Stimulated activated naive CD8-positive, alpha-beta T cell treated with anti-CD3 and anti-CD28 coated beads, Interleukin-15, amount 100 ng/mL, for 72 hours (primary cell): ENCODE measurements at regions not wholly inside any gene's neighbourhood (a gene's known extent, or its start where the extent isn't known, plus 50 kb on each side); places are given as distances from the start of the nearest gene placed in this dataset.

Experiments
- ATAC-seq: fragments of 150-1000 bp; cut with Tn5 transposase; 2 replicates; pipeline ENCODE4 v1.10.0; 2021; ENCODE audit warnings: mild to moderate bottlenecking, moderate library complexity
- DNase-seq, 2 donors: peaks; one replicate each; pipeline ENCODE4 v3.0.0; 2021 to 2022
- H3K27ac Mint-ChIP-seq, 2 donors: one replicate each; pipeline ENCODE4 v1.8.0; 2022; ENCODE audit warnings: mild to moderate bottlenecking in 2 of 2, mixed read lengths in 2 of 2, moderate library complexity in 2 of 2
- H3K27me3 Mint-ChIP-seq: one replicate; pipeline ENCODE4 v1.8.0; 2022; ENCODE audit warnings: mixed read lengths
- H3K4me1 Mint-ChIP-seq: one replicate; pipeline ENCODE4 v1.8.0; 2022; ENCODE audit warnings: mild to moderate bottlenecking, mixed read lengths
- H3K4me3 Mint-ChIP-seq, 2 donors: one replicate each; pipeline ENCODE4 v1.8.0; 2022; ENCODE audit warnings: mild to moderate bottlenecking in 2 of 2, mixed read lengths in 2 of 2, moderate library complexity in 1 of 2
- H3K9me3 Mint-ChIP-seq, 2 donors: one replicate each; pipeline ENCODE4 v1.8.0; 2022; ENCODE audit warnings: mixed read lengths in 2 of 2

- H3K4me3 Mint-ChIP-seq, result no peak overlapping the region
- no peaks in the 10 kb centered on the region for H3K4me1 Mint-ChIP-seq
- no peaks in the 10 kb centered on the region for H3K27me3 Mint-ChIP-seq
- DNase-seq, result no peak
- no peak for ATAC-seq
- peaks cover 17 to 29% of the 10 kb centered on the region in 2 donors for H3K9me3 Mint-ChIP-seq
- H3K27ac Mint-ChIP-seq, result no peak overlapping the region
These were observed 583.9 kb upstream of the KLHL29 start for GRCh38 chr2:22801071-22801470.

- Mint-ChIP-seq H3K9me3 (peaks cover 23 to 38% of the 10 kb centered on the region in 2 donors), H3K27ac (no peak overlapping the region), H3K4me1 (no peaks in the 10 kb centered on the region), H3K27me3 (no peaks in the 10 kb centered on the region), H3K4me3 (no peak overlapping the region)
- DNase-seq (no peak), ATAC-seq (no peak)
These were observed 583.0 kb upstream of the KLHL29 start for GRCh38 chr2:22801970-22802369.

DNA sequence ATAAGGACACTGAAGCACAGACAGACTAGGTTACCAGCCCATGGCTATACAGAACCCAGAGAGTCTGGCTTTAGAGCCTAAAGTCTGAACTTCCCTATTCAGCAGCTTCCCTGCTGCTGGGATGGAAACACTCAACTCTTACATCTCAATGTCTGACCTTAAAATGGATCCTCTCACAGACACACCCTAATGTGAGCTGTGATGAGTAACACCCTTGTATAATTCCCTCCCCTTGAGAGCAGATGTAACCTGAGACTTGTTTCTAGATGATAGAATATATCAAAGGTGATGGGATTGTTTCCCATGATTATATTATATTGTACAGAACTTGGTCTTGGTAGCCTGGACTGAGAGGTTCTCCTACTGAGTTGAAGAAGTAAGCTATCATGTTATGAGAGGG, 577.1 kb upstream of the KLHL29 start:
- DNase-seq, result no peak
- Mint-ChIP-seq H3K27ac (no peak overlapping the region), H3K4me3 (no peak overlapping the region), H3K4me1 (no peaks in the 10 kb centered on the region), H3K27me3 (no peaks in the 10 kb centered on the region), H3K9me3 (peaks cover 20 to 42% of the 10 kb centered on the region in 2 donors)
- no peak for ATAC-seq

GRCh38 chr2:22810602-22811001, 574.4 kb upstream of the KLHL29 start:
- ATAC-seq, result no peak
- no peak overlapping the region for H3K4me3 Mint-ChIP-seq
- H3K4me1 Mint-ChIP-seq, result no peaks in the 10 kb centered on the region
- no peaks in the 10 kb centered on the region for H3K27me3 Mint-ChIP-seq
- peaks cover 6 to 24% of the 10 kb centered on the region in 2 donors for H3K9me3 Mint-ChIP-seq
- no peak for DNase-seq
- H3K27ac Mint-ChIP-seq, result no peak overlapping the region

DNA sequence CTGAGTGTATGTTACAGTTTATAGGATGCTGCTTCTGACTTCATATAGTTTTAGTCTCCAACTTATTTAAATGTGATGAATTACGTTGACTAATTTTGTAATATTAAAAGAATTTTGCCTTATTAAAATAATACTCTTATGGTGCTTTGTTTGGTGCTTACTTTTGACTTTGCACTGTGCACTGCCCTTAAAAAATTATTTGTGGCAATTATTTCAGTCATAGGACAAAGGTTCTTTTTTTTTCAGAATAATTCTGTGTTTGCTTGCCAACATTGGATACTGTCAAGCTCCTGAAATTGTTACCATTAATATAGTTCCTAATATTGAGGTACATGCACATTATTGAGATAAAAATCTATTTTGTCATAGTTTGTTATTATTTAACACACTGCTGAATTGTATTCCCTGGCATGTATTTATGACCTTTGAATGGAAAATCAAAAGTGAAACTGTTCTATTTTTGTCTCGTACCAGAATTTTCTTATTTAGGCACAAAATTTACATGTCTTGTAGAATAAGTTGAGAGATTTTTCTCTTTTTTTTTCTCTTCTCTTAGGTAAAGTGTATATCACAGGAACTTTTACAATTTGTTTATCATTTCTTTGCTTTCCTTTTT, 572.8 kb upstream of the KLHL29 start:
- H3K9me3 Mint-ChIP-seq, result peaks cover 0 to 8% of the 10 kb centered on the region in 2 donors
- H3K4me1 Mint-ChIP-seq, result no peaks in the 10 kb centered on the region
- no peak overlapping the region for H3K27ac Mint-ChIP-seq
- no peak overlapping the region for H3K4me3 Mint-ChIP-seq
- DNase-seq (no peak), ATAC-seq (no peak)
- H3K27me3 Mint-ChIP-seq, result no peaks in the 10 kb centered on the region

GRCh38 chr2:22817197-22817596, 567.8 kb upstream of the KLHL29 start:
- H3K9me3 Mint-ChIP-seq, result no peaks in the 10 kb centered on the region
- no peaks in the 10 kb centered on the region for H3K4me1 Mint-ChIP-seq
- DNase-seq (no peak), ATAC-seq (no peak)
- H3K27ac Mint-ChIP-seq, result no peak overlapping the region
- no peak overlapping the region for H3K4me3 Mint-ChIP-seq
- no peaks in the 10 kb centered on the region for H3K27me3 Mint-ChIP-seq

DNA sequence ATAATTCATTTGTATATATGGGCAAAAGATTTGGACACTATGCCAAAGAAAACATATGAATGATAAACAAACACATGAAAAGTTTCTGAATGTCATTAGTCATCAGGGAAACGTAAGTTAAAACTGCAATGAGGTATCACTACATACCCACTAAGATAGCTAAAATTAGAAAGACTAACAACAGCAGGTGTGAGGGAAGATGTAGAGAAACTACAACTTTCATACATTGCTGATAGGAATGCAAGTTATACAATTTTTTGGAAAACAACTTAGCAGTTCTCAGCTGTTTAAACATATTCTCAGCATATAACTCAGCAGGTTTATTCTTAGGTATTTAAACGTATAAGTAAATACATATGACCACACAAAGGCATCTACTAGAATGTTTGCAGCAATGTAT, 563.5 kb upstream of the KLHL29 start:
- Mint-ChIP-seq H3K9me3 (no peaks in the 10 kb centered on the region), H3K4me1 (no peaks in the 10 kb centered on the region), H3K4me3 (no peak overlapping the region), H3K27me3 (no peaks in the 10 kb centered on the region), H3K27ac (no peak overlapping the region)
- ATAC-seq, result no peak
- no peak for DNase-seq

GRCh38 chr2:22822835-22823234, 562.1 kb upstream of the KLHL29 start:
- no peak overlapping the region for H3K4me3 Mint-ChIP-seq
- no peaks in the 10 kb centered on the region for H3K4me1 Mint-ChIP-seq
- DNase-seq (no peak), ATAC-seq (no peak)
- H3K9me3 Mint-ChIP-seq, result no peaks in the 10 kb centered on the region
- H3K27me3 Mint-ChIP-seq, result no peaks in the 10 kb centered on the region
- H3K27ac Mint-ChIP-seq, result no peak overlapping the region

DNA sequence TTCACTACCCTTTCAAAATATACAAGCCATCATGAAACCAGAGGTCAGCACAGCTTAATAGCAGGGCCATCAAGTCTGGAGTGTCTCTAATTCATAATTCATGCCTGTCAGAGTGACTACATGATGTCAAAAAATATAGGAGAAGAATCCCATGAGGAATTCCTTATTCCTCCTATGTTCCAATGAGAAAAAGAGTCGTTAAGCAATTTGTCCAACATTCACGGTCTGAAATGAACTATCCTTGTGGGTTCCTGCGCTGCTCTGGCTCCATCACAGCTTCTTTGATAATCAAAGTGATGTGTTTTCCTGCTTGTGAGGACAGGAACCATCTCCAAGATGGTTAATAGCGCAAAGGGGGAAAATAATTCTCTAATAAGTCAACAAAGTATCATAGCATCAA, 560.4 kb upstream of the KLHL29 start:
- ATAC-seq, result no peak
- no peaks in the 10 kb centered on the region for H3K4me1 Mint-ChIP-seq
- no peak overlapping the region for H3K4me3 Mint-ChIP-seq
- no peaks in the 10 kb centered on the region for H3K9me3 Mint-ChIP-seq
- no peak overlapping the region for H3K27ac Mint-ChIP-seq
- DNase-seq, result no peak
- H3K27me3 Mint-ChIP-seq, result no peaks in the 10 kb centered on the region

DNA sequence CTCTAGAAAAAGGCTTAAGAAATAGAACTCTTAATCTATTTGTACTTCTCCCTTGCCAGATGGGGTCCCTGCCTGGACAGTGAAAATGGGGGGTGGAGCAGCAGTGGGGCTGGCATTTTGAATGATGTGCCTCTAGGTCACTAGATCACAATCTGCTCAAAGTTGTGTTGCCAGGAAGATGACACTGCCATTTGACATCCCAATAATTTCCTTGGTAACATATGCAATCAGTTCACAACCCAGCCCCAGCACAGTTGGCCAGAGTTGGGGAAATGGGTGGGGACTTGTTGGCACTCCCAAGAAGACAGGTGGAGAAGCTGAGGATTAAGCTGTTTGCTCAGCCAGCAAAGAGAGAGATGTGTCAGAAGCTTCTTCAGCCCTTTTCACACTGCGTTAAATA, 558.3 kb upstream of the KLHL29 start:
- DNase-seq (no peak), ATAC-seq (no peak)
- H3K27me3 Mint-ChIP-seq, result no peaks in the 10 kb centered on the region
- H3K9me3 Mint-ChIP-seq, result no peaks in the 10 kb centered on the region
- no peaks in the 10 kb centered on the region for H3K4me1 Mint-ChIP-seq
- H3K4me3 Mint-ChIP-seq, result no peak overlapping the region
- H3K27ac Mint-ChIP-seq, result no peak overlapping the region

GRCh38 chr2:22829791-22830190, 555.2 kb upstream of the KLHL29 start:
- no peak for ATAC-seq
- DNase-seq, result no peak
- Mint-ChIP-seq H3K9me3 (no peaks in the 10 kb centered on the region), H3K4me3 (no peak overlapping the region), H3K4me1 (no peaks in the 10 kb centered on the region), H3K27me3 (no peaks in the 10 kb centered on the region), H3K27ac (no peak overlapping the region)

DNA sequence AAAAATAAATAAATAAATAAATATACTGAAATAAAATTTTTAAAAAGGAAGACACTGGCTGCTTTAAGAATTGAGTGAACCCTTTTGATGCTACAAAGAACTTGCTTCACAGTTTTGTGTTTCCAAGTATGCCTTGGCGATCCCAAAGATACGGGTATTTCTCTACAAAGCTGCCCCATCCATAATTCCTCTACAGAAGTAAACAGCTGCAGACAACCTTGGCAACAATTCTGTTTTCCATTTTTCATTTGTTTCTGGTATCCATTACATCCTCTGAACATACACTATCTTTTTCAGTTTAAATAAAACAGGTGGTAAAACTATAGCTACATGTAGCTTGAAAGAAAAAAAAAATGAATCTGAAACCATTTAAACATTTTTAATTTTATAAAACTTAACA, 552.8 kb upstream of the KLHL29 start:
- H3K9me3 Mint-ChIP-seq, result no peaks in the 10 kb centered on the region
- no peak for DNase-seq
- ATAC-seq, result no peak
- no peaks in the 10 kb centered on the region for H3K4me1 Mint-ChIP-seq
- H3K27ac Mint-ChIP-seq, result no peak overlapping the region
- no peak overlapping the region for H3K4me3 Mint-ChIP-seq
- H3K27me3 Mint-ChIP-seq, result no peaks in the 10 kb centered on the region

- H3K27ac Mint-ChIP-seq, result no peak overlapping the region
- no peak overlapping the region for H3K4me3 Mint-ChIP-seq
- H3K9me3 Mint-ChIP-seq, result no peaks in the 10 kb centered on the region
- H3K27me3 Mint-ChIP-seq, result no peaks in the 10 kb centered on the region
- ATAC-seq, result no peak
- H3K4me1 Mint-ChIP-seq, result no peaks in the 10 kb centered on the region
- DNase-seq, result no peak
These were observed 546.5 kb upstream of the KLHL29 start for GRCh38 chr2:22838461-22838860.

DNA sequence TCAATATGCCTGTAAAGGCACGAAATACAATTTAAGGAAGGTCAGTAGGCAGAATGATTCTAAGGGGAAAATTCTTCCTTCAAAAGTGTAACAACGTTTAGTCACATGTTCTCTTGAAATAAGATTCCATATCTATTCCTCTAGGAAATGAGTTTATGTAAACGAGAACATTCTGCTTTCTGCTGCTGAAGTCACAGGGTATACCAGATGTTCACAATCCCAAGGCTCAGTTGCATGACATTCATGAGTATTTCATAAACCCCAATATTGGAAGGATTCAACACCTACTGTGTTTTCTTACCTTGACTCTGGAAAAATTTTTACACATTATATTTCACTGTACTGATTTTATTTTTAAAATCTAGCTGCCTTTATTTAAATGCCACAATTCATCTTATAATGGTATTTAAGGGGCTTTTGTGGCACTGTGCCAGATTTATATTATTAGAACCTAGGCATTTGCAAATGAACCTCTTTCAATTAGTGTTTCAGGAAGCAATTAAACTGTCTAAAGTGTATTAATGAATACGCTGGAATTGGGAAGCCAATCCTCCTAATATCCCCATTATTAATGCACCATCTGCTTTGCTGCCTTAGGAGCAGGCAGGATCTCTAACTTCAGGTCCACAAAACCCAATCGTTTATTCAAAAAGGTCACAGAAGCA, 542.6 kb upstream of the KLHL29 start:
- no peak for ATAC-seq
- H3K27ac Mint-ChIP-seq, result no peak overlapping the region
- no peak overlapping the region for H3K4me3 Mint-ChIP-seq
- no peak for DNase-seq
- no peaks in the 10 kb centered on the region for H3K9me3 Mint-ChIP-seq
- no peaks in the 10 kb centered on the region for H3K4me1 Mint-ChIP-seq
- no peaks in the 10 kb centered on the region for H3K27me3 Mint-ChIP-seq

- H3K27ac Mint-ChIP-seq, result peak overlapping the region in 1 of 2 donors; percentile 29
- no peaks in the 10 kb centered on the region for H3K4me1 Mint-ChIP-seq
- no peaks in the 10 kb centered on the region for H3K27me3 Mint-ChIP-seq
- no peak for DNase-seq
- no peaks in the 10 kb centered on the region for H3K9me3 Mint-ChIP-seq
- no peak for ATAC-seq
- H3K4me3 Mint-ChIP-seq, result no peak overlapping the region
These were observed 541.0 kb upstream of the KLHL29 start for GRCh38 chr2:22843919-22844537.

- peaks cover 0 to 8% of the 10 kb centered on the region in 2 donors for H3K9me3 Mint-ChIP-seq
These were observed 534.7 kb upstream of the KLHL29 start for GRCh38 chr2:22850310-22850709.

More at GRCh38 chr2:22850310-22850709, 534.7 kb upstream of the KLHL29 start:
- H3K27ac Mint-ChIP-seq, result no peak overlapping the region
- ATAC-seq (no peak), DNase-seq (no peak)
- no peaks in the 10 kb centered on the region for H3K27me3 Mint-ChIP-seq
- no peaks in the 10 kb centered on the region for H3K4me1 Mint-ChIP-seq
- no peak overlapping the region for H3K4me3 Mint-ChIP-seq
